ENCODE measurements at regions not wholly inside any gene's neighbourhood (a gene's known extent, or its start where the extent isn't known, plus 50 kb on each side); places are given as distances from the start of the nearest gene placed in this dataset.
A peak's percentile ranks its signal among the peaks of the same experiment; 100 is the strongest.

- no peak for DNase-seq
Measured at GRCh38 chr12:67506739-67507138, 141.8 kb upstream of the DYRK2 start.

DNA sequence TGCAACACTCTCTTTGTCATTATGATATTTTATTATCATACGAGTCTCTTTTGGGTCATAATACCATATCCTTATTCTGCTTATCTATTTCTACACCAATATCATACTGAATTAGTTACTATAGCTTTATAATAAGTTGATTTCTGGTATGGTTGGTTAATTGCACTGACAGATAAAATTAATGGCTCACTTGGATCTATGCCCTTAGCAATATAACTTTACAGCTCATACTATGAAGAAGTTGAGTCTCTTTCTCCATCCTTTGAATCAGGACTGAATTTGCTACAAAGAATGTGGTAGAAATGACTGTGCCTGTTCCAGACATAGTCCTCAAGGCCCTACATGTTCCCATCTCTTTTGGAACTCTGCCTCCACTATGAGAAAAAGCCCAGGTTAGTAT, 139.7 kb upstream of the DYRK2 start:
- no peak for DNase-seq

DNA sequence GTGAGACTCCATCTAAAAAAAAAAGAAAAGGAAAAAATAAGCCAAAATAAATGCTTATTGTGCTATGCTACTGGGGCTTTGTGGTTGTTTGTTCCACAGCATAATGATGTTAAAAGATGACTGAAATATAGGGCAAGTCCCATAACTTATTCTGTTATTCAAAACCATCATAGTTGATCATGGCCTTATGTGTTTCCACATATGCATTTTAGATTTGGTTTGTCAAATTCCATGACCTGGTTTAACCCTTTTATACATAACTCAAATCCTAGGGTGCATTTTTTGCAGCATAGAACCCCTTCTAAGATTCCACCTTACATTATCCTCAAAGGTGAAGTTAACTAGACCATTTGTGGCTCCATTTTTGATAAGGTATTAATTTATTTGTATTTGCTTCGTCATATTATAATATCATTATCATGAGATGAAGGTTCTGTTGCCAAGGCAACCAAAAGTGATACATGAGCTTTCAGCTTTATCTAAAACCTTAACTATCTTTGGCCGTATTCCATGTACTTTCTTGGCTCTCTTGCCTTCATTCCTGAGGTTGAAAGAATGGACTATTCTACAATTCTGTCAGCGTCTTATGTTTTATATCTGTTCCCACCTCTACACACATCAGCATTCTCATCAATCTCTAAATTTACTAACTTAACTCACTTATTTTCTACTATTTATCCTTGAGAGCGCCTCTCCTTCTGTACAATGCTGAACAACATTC, 138.7 kb upstream of the DYRK2 start:
- DNase-seq, result no peak

- DNase-seq, result no peak
Measured at GRCh38 chr12:67512061-67512460, 136.5 kb upstream of the DYRK2 start.

DNA sequence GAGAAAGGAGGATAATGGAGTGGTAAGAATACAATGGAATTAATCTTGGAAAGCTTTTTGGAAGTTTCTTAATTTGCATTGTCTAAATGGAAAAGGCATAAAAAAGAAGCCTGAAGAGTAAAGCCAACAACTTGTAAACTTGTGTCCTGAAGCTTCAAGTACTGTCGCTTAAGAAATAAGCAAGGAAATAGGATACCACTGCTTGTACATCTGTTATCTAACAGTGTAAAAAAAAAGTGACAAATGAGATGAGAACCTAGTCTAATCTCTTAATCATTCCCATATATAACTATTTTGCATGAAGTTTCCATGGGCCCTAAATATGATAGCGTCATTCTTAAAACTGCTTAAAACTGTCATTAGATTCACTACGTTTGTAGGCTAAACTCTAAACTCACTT, 134.0 kb upstream of the DYRK2 start:
- DNase-seq, result no peak

GRCh38 chr12:67515679-67516340, 132.7 kb upstream of the DYRK2 start:
- peak; percentile 93 for DNase-seq

- DNase-seq, result peak; percentile 79
Measured at GRCh38 chr12:67517181-67517887, 131.2 kb upstream of the DYRK2 start.

DNA sequence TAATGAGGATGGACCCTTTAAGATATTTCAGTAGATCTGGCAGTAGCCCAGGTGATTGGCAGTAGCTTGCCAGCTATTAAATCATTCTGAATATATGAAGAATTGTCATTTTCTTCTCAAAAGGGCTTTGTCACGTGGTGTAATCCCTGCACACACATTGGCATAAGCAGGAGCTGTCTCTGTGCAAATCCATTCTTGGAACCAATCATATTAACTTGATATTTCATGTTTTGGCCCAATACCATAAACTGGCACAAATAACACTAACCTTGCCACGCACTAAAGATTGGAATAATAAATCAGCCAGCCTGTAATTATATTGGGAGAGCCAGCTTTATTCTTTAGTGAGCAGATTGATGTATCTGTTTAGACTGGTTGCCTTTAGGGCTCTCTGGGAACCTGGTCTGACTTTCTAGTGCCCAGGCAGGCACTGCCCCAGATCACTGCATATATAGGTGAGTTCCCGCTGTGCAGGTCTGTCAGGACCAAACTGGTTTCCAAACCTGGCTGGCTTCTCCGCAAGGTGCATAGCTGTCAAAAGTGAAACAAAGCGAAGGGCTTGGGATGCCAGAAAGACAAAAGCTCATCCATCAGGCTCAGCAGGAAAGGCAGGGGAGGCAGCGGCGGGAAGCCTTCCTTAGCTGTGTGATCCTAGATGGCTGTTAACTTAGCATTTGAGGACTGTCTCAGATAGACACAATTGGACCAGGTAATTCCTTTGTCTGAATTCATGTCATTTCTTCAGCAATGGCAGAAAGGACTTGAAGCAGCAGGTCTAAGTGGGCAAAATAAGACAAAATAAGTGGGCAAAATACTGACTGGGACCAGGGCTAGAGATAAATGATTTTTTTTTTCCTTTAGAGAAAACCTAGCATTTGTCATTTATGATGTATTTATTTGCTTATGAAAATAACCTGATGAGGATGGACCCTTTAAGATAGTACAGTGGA, 128.8 kb upstream of the DYRK2 start:
- peak; percentile 96 for DNase-seq

GRCh38 chr12:67520606-67521005, 127.9 kb upstream of the DYRK2 start:
- DNase-seq, result peak; percentile 4

DNA sequence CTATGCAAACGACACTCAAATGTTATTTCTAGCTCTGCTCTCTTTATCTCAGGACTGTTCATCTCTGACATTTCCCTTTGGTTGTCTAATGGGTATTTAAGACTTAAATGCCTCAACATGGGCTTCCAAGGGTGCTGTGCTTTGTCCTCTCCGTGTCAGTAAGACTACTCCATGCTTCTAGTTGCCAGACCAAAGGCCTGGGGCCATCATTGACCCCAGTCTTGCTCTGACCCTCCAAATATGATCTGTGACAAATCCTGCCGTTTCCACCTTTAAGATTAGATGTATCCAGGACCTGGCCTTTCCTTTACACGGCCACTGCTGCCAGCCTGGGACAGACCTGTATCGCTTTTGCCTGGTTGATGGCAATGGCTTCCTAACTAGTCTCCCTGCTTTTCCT, 126.3 kb upstream of the DYRK2 start:
- no peak for DNase-seq

GRCh38 chr12:67523538-67523937, 125.0 kb upstream of the DYRK2 start:
- DNase-seq, result peak; percentile 66

DNA sequence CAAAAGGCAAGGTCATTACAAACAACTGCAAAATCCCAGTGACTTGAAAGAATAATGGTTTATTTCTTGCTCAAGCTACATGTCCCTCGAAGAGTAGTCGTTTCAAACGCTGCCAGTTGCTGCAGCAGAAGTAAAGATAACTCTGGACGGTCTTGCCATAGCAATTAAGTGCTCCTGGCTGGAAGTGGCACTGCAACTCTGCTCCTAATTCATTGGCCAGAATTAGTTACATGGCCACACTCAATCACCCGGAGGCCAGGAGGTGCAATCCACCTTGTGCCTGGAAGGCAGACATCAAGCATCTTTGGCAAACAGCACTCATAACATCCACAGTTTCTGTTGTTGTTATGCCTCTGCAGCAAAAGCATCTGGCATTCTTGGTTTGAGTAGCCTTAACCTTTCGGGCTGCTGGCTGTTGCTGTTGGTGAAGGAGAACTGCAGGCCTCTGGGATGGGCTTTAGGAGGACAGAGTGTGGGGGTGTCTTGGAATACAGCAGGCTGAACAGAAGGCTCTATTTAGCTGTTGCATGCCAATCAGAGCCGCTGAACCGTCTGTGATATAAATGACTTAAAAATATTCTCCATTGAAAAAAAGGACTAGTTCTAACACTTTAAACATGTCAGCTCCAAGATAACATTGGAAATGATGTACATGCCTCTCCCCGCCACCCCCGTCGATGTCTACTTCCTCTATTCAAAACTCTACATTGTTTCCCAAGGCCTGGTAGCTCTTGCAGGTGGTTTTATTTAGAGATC, 123.5 kb upstream of the DYRK2 start:
- DNase-seq, result peak; percentile 40

GRCh38 chr12:67525617-67525884, 123.0 kb upstream of the DYRK2 start:
- no peak for DNase-seq

DNA sequence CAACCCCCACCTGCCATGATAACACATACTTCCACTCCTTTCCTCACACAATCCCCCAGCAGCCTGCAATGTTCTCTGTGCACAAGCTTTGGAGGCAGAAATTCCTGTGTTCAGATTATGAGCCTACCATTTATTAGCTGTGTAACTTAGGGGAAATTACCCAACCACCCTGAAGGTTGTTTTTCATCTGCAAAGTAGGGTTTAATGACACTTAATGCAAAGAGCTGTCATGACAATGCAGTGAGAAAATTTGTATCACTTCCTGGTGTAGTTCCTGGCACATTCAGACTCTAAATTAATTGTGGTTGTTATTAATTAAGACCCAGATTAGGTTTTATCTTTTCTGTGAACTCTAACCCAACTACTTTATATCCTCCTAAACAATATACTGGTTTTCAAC, 122.4 kb upstream of the DYRK2 start:
- no peak for DNase-seq

DNA sequence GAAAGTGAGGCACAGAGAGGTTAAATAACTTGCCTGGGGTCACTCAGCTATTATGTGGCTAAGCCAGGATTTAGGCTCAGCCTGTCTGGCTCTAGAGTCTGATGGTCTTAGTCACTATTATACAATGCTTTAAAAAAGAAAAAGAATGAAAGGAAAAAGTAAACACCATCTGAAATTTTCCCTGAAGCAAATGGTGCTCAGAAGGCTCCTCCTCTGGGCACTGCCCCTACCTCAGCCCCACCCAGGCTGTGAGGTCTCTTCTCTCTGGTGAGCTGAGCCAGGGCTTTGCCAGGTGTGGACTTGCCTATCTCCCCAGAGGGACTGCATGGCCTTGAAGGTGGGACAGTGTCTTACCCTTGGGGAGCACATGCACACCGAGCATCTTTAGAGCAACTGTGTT, 117.5 kb upstream of the DYRK2 start:
- peak; percentile 35 for DNase-seq

GRCh38 chr12:67531501-67531900, 117.0 kb upstream of the DYRK2 start:
- no peak for DNase-seq

DNA sequence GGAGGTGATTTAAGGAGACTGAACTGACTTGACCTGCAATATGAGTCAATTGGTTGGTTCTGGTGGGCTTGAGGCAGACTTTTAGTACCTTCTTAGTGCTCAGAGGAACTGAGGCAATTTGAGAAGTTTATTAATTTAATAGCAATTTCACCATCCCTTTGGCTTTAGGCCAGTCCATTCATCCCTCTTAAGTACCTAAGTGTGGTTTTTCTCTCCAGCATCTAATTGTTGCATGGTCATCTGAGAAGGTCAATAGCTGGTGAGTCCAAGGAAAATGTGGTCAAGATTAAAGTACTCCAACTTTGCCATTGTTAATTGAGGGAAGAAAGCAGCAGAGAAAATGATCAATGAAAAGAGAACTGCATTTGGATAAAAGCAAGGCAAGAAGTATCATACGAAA, 115.4 kb upstream of the DYRK2 start:
- no peak for DNase-seq

DNA sequence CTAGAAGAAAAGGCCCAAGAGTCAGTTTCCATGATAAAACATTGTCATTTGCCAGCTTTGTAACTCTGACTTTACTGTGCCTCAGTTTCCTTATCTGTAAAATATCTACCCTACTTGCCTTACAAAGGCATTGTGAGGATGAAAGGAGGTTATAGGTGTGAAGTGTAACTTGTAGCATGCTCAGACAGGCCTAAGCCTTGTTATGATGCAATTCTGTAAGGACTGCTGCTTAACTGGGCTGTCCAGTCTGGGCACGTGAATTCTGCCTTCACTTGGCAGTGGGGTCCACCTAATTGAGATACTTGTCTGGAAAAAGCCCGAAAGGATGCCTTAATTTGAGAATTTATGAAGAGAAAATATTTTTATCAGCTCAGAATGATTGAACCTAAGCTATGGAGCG, 114.5 kb upstream of the DYRK2 start:
- no peak for DNase-seq

DNA sequence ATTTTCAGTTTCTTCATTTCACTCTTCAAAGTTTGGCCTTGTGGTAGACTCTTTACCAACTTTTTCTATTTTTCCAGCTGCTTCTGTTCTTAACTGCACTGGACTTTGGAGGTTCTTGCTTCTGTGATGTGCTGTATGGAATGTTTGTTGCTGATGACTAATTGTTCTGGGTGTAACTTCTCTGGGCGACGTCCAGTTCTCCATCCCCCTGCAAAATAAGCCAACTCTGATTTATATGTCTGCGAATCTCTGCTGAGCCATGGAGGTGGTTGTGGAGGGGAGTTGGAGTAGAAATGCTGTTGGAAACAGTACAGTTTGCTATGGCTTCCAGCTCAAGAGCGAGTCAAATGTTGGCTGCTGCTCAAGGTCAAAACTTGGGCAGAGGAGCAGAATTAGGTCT, 113.9 kb upstream of the DYRK2 start:
- DNase-seq, result no peak

DNA sequence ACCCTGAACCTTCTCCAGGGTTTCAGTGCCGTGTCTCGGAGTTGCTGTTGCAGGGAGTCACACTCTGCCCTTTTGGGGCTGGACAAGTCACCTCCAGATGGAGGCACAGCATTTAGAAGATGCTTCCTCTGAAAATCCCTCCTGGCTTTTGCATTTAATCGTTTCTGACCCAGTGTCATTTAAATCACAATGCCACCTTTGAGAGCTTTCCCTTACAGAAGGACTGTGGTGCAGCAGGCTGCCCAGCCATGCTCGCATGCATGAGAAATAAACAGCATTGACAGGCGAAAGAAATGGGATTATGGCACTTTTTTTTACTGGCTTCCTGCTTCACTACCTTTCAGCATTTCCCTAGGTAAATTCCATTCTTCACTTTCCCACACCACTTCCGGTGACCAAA, 113.4 kb upstream of the DYRK2 start:
- no peak for DNase-seq

GRCh38 chr12:67535971-67536370, 112.6 kb upstream of the DYRK2 start:
- peak; percentile 42 for DNase-seq

- DNase-seq, result no peak
Measured at GRCh38 chr12:67539329-67539728, 109.2 kb upstream of the DYRK2 start.

GRCh38 chr12:67539946-67540345, 108.6 kb upstream of the DYRK2 start:
- DNase-seq, result no peak
